HG03280 (cell line): ENCODE measurements at regions not wholly inside any gene's neighbourhood (a gene's known extent, or its start where the extent isn't known, plus 50 kb on each side); places are given as distances from the start of the nearest gene placed in this dataset.
"Not testable (repeated sequence)": the region's sequence is repeated elsewhere in the genome, so short reads cannot be mapped to it uniquely, and the experiment has no call there.

Experiments
- ATAC-seq: cut with Tn5 transposase; IDR thresholded peaks from one replicate; pipeline ENCODE4 v1.9.1; 2021; ENCODE audit warnings: mild to moderate bottlenecking, moderate library complexity; ENCODE audit not compliant: unreplicated experiment

GRCh38 chr6:66258731-66259487, 551.9 kb upstream of the EYS start:
- ATAC-seq: not testable (repeated sequence)

GRCh38 chr6:66245231-66245630, 538.2 kb upstream of the EYS start:
- no peak for ATAC-seq

GRCh38 chr6:66238851-66239250, 531.8 kb upstream of the EYS start:
- ATAC-seq: no peak

- no peak for ATAC-seq
These were observed 525.9 kb upstream of the EYS start for GRCh38 chr6:66232890-66233289.

GRCh38 chr6:66230591-66230990, 523.6 kb upstream of the EYS start:
- ATAC-seq: no peak

GRCh38 chr6:66226109-66226508, 519.1 kb upstream of the EYS start:
- ATAC-seq: no peak

GRCh38 chr6:66210964-66211363, 503.9 kb upstream of the EYS start:
- no peak for ATAC-seq

GRCh38 chr6:66200390-66200789, 493.4 kb upstream of the EYS start:
- no peak for ATAC-seq

- no peak for ATAC-seq
These were observed 492.1 kb upstream of the EYS start for GRCh38 chr6:66199171-66199570.

- no peak for ATAC-seq
These were observed 491.1 kb upstream of the EYS start for GRCh38 chr6:66198062-66198624.

- ATAC-seq: no peak
These were observed 483.8 kb upstream of the EYS start for GRCh38 chr6:66190858-66191257.

GRCh38 chr6:66189915-66190314, 482.9 kb upstream of the EYS start:
- no peak for ATAC-seq

- ATAC-seq: no peak
These were observed 479.7 kb upstream of the EYS start for GRCh38 chr6:66186756-66187155.

GRCh38 chr6:66184091-66184490, 477.1 kb upstream of the EYS start:
- no peak for ATAC-seq

- no peak for ATAC-seq
These were observed 472.3 kb upstream of the EYS start for GRCh38 chr6:66179361-66179760.

GRCh38 chr6:66173587-66173986, 466.6 kb upstream of the EYS start:
- no peak for ATAC-seq

- not testable (repeated sequence) for ATAC-seq
These were observed 459.7 kb upstream of the EYS start for GRCh38 chr6:66166713-66167112.

- ATAC-seq: no peak
These were observed 454.6 kb upstream of the EYS start for GRCh38 chr6:66161546-66162108.

GRCh38 chr6:66159937-66160336, 452.9 kb upstream of the EYS start:
- no peak for ATAC-seq

- ATAC-seq: no peak
These were observed 446.2 kb upstream of the EYS start for GRCh38 chr6:66153247-66153646.

GRCh38 chr6:66149132-66149531, 442.1 kb upstream of the EYS start:
- ATAC-seq: no peak

GRCh38 chr6:66145867-66146266, 438.8 kb upstream of the EYS start:
- no peak for ATAC-seq
